Psoas muscle (tissue), 7 donors: ENCODE measurements at regions not wholly inside any gene's neighbourhood (a gene's known extent, or its start where the extent isn't known, plus 50 kb on each side); places are given as distances from the start of the nearest gene placed in this dataset.

Experiments used
- ATAC-seq, 4 donors: fragments of 200-7000 bp; cut with Tn5 transposase; one replicate each; pipeline ENCODE4 v1.9.1; 2020; ENCODE audit warnings: moderate library complexity in 3 of 4, mild to moderate bottlenecking in 2 of 4
- DNase-seq, 2 donors: peaks; one replicate each; pipeline ENCODE4 v3.0.0-alpha.2; 2020
- H3K27ac ChIP-seq: fragments of 200-600 bp; one replicate; pipeline ENCODE4 v1.8.0; 2022
- H3K27me3 ChIP-seq, 3 donors: fragments of 200-600 bp in 1 of 3; one replicate each; pipeline versions ENCODE4 v1.6.1 to v1.8.0; 2013 to 2022; ENCODE audit warnings: low read length in 2 of 3, mild to moderate bottlenecking in 2 of 3, moderate library complexity in 1 of 3; ENCODE audit not compliant: insufficient read depth in 3 of 3
- H3K36me3 ChIP-seq, 2 donors: fragments of 200-600 bp in 1 of 2; one replicate each; pipeline versions ENCODE4 v1.6.1 to v1.8.0; 2013 to 2022; ENCODE audit warnings: low read depth in 1 of 2, mild to moderate bottlenecking in 1 of 2, moderate library complexity in 1 of 2; ENCODE audit not compliant: insufficient read depth in 1 of 2
- H3K4me1 ChIP-seq: fragments of 200-600 bp; one replicate; pipeline ENCODE4 v1.8.0; 2022
- H3K4me3 ChIP-seq: fragments of 200-600 bp; one replicate; pipeline ENCODE4 v1.8.0; 2022; ENCODE audit warnings: mild to moderate bottlenecking
- H3K9me3 ChIP-seq: fragments of 200-600 bp; one replicate; pipeline ENCODE4 v1.8.0; 2022
- CTCF ChIP-seq: fragments of 200-600 bp; IDR thresholded peaks from one replicate; pipeline ENCODE4 v1.8.0; 2022; ENCODE audit warnings: antibody characterized with exemption
- WGBS, 3 donors: extraction: QIAGEN DNeasy Blood & Tissue Kit; methylation state at CpG; one replicate each; pipeline versions ENCODE4 v1.1.6 to v1.1.7; 2013; 5-methylcytosine and 5-hydroxymethylcytosine counted together
- intact Hi-C, 2 donors: fragments of 100-400 bp; cut with DNase I; formaldehyde crosslinking; loops; one replicate each; pipeline versions ENCODE4 v1.11.0 to v1.14.2; 2022
- donor health status: healthy with polysubstance abuse.
- donor health status: DM: no; HTN: no; CAD: no; lungs with moderate emphysema.
- donor health status: Bipolar disorder and iron deficiency.
- donor health status: healthy.
- donor health status: DM: yes; HTN: yes; CAD: no.
- donor health status: DM: no; HTN: no; CAD: no.
- donor health status: DM: yes; HTN: yes; CAD: no.

- Histone ChIP-seq H3K27me3 (no peaks in the 10 kb centered on the region), H3K4me3 (no peak overlapping the region), H3K36me3 (no peaks in the 10 kb centered on the region), H3K27ac (no peak overlapping the region), H3K9me3 (no peaks in the 10 kb centered on the region), H3K4me1 (no peaks in the 10 kb centered on the region)
- no peak for ATAC-seq
- intact Hi-C loops: no loop called here
- 61 to 80% (median 68%) methylated on average over 11 of the region's 11 CpGs for WGBS, 3 donors
- TF ChIP-seq CTCF: no peak
- DNase-seq: no peak
Measured at GRCh38 chr11:112801025-112801816, 160.0 kb upstream of the NCAM1 start.

GRCh38 chr11:112801817-112802088, 159.5 kb upstream of the NCAM1 start:
- ATAC-seq (no peak), DNase-seq (no peak)
- H3K27me3 ChIP-seq: no peaks in the 10 kb centered on the region
- TF ChIP-seq CTCF: no peak
- no peaks in the 10 kb centered on the region for H3K36me3 ChIP-seq
- H3K9me3 ChIP-seq: no peaks in the 10 kb centered on the region
- intact Hi-C loops: no loop called here
- no peak overlapping the region for H3K27ac ChIP-seq
- H3K4me3 ChIP-seq: no peak overlapping the region
- no peaks in the 10 kb centered on the region for H3K4me1 ChIP-seq
- 60 to 69% (median 64%) methylated on average over 5 of the region's 5 CpGs for WGBS, 3 donors

GRCh38 chr11:112805658-112806057, 155.6 kb upstream of the NCAM1 start:
- WGBS, 3 donors: 30 to 36% (median 33%) methylated on average over 3 of the region's 3 CpGs
- Histone ChIP-seq H3K9me3 (no peaks in the 10 kb centered on the region), H3K36me3 (no peaks in the 10 kb centered on the region), H3K4me1 (no peaks in the 10 kb centered on the region), H3K27me3 (no peaks in the 10 kb centered on the region), H3K4me3 (no peak overlapping the region), H3K27ac (no peak overlapping the region)
- ATAC-seq (no peak), DNase-seq (no peak)
- no peak for TF ChIP-seq CTCF
- intact Hi-C loops: no loop called here

GRCh38 chr11:112806256-112806655, 155.0 kb upstream of the NCAM1 start:
- TF ChIP-seq CTCF: no peak
- no peaks in the 10 kb centered on the region for H3K27me3 ChIP-seq
- H3K27ac ChIP-seq: no peak overlapping the region
- intact Hi-C loops: no loop called here
- no peaks in the 10 kb centered on the region for H3K36me3 ChIP-seq
- no peak for DNase-seq
- no peaks in the 10 kb centered on the region for H3K9me3 ChIP-seq
- no peak for ATAC-seq
- no peak overlapping the region for H3K4me3 ChIP-seq
- H3K4me1 ChIP-seq: no peaks in the 10 kb centered on the region

- 8 to 13% (median 11%) methylated on average over 3 of the region's 3 CpGs for WGBS, 3 donors
- ATAC-seq (peak in 2 of 4 donors; percentile 34 to 45), DNase-seq (no peak)
- no peaks in the 10 kb centered on the region for H3K9me3 ChIP-seq
- TF ChIP-seq CTCF: no peak
- intact Hi-C loops: no loop called here
- H3K36me3 ChIP-seq: no peaks in the 10 kb centered on the region
- no peaks in the 10 kb centered on the region for H3K27me3 ChIP-seq
- H3K4me3 ChIP-seq: no peak overlapping the region
- no peaks in the 10 kb centered on the region for H3K4me1 ChIP-seq
- no peak overlapping the region for H3K27ac ChIP-seq
Measured at GRCh38 chr11:112806876-112807275, 154.3 kb upstream of the NCAM1 start.
